GM20000 (cell line): ENCODE measurements at regions not wholly inside any gene's neighbourhood (a gene's known extent, or its start where the extent isn't known, plus 50 kb on each side); places are given as distances from the start of the nearest gene placed in this dataset.

Source experiments
- DNase-seq: peaks from one replicate; pipeline ENCODE4 v3.0.0; 2012; ENCODE audit warnings: low spot score
- CTCF ChIP-seq: IDR thresholded peaks from 2 replicates; pipeline ENCODE4 v1.5.1; 2012; ENCODE audit warnings: mild to moderate bottlenecking, control low read depth; ENCODE audit errors: extremely low read depth, missing control alignments

- no peak for TF ChIP-seq CTCF
- no peak for DNase-seq
Observed at GRCh38 chr7:10117815-10118214, 855.9 kb upstream of the PHF14 start.

GRCh38 chr7:10120936-10121335, 852.7 kb upstream of the PHF14 start:
- DNase-seq = no peak
- no peak for TF ChIP-seq CTCF

- no peak for DNase-seq
- TF ChIP-seq CTCF = no peak
Observed at GRCh38 chr7:10121631-10122030, 852.0 kb upstream of the PHF14 start.

GRCh38 chr7:10122551-10123100, 851.0 kb upstream of the PHF14 start:
- no peak for DNase-seq
- no peak for TF ChIP-seq CTCF

GRCh38 chr7:10128748-10129147, 844.9 kb upstream of the PHF14 start:
- no peak for DNase-seq
- no peak for TF ChIP-seq CTCF

GRCh38 chr7:10138087-10138854, 835.4 kb upstream of the PHF14 start:
- no peak for TF ChIP-seq CTCF
- no peak for DNase-seq

GRCh38 chr7:10146271-10146670, 827.4 kb upstream of the PHF14 start:
- no peak for TF ChIP-seq CTCF
- no peak for DNase-seq
